HepG2 (cell line): ENCODE measurements at regions not wholly inside any gene's neighbourhood (a gene's known extent, or its start where the extent isn't known, plus 50 kb on each side); places are given as distances from the start of the nearest gene placed in this dataset.
A peak's percentile ranks its signal among the peaks of the same experiment; 100 is the strongest.

Source experiments
- ATAC-seq: fragments of 200-7000 bp; cut with Tn5 transposase; 3 replicates; pipeline ENCODE4 v1.9.1; 2020; ENCODE audit warnings: mild to moderate bottlenecking, moderate library complexity
- BruUV-seq: library from RNA; stranded (reverse); fragments of 400-500 nt; replicated peaks from 2 replicates; lab custom pipeline; 2021; lab: Mats Ljungman, UMichigan
- CTCF ChIA-PET: fragments of 300-600 bp; formaldehyde crosslinking; extraction: SDS; loops from one replicate; lab custom pipeline; 2021; ENCODE audit warnings: low total read pairs, inconsistent platforms, low intra/inter-chr PET ratio; lab: Yijun Ruan, JAX
- POLR2A ChIA-PET: fragments of 350-600 bp; sonication (Branson Sonifier 250); formaldehyde crosslinking; loops from one replicate; lab custom pipeline; 2020; ENCODE audit warnings: antibody characterized with exemption, inconsistent platforms; lab: Yijun Ruan, JAX
- DNase-seq: peaks from one replicate; pipeline ENCODE4 v3.0.0-alpha.2; 2015; ENCODE audit warnings: low spot score
- FAIRE-seq: peaks from 3 replicates; lab custom pipeline; 2011; peaks lifted over from hg19 to GRCh38; lab: Jason Lieb, UNC
- H2AFZ ChIP-seq: one replicate; pipeline ENCODE4 v1.6.1; 2011; ENCODE audit warnings: low read length, inconsistent platforms
- H3K27ac ChIP-seq: fragments of 300-600 bp; 3 replicates; pipeline ENCODE4 v1.8.0; 2011; ENCODE audit warnings: mixed run types, mild to moderate bottlenecking, mixed read lengths, low read length, inconsistent platforms; ENCODE audit not compliant: insufficient read depth; ENCODE audit errors: extremely low read length
- H3K27me3 ChIP-seq, 2 experiments: fragments of 200-600 bp in 1 of 2; 2 replicates in 1 of 2; 3 replicates in 1 of 2; pipeline versions ENCODE4 v1.6.0 to v1.8.0; 2011; ENCODE audit warnings: low read length in 2 of 2, mild to moderate bottlenecking in 2 of 2, moderate library complexity in 2 of 2, inconsistent platforms in 1 of 2; ENCODE audit not compliant: insufficient read depth in 2 of 2, control insufficient read depth in 1 of 2
- H3K36me3 ChIP-seq, 2 experiments: fragments of 200-600 bp in 1 of 2; replicated peaks in 1 of 2; 2 replicates in 1 of 2; 3 replicates in 1 of 2; pipeline versions ENCODE4 v1.5.1 to v1.8.0; 2011; ENCODE audit warnings: low read length in 2 of 2, inconsistent platforms in 1 of 2; ENCODE audit not compliant: insufficient read depth in 2 of 2, control insufficient read depth in 1 of 2
- H3K4me1 ChIP-seq: 2 replicates; pipeline ENCODE4 v1.5.1; 2012; ENCODE audit warnings: low read length, inconsistent platforms; ENCODE audit not compliant: insufficient read depth
- H3K4me2 ChIP-seq: 2 replicates; pipeline ENCODE4 v1.6.0; 2011; ENCODE audit warnings: low read depth, low read length, inconsistent platforms
- H3K4me3 ChIP-seq, 3 experiments: fragments of 200-600 bp in 1 of 3; sonication (generic), shearing (Covaris generic) in 1 of 3; replicated peaks in 1 of 3; 2 replicates each; pipeline ENCODE4 v1.5.1; 2011 to 2016; ENCODE audit warnings: low read length in 3 of 3, inconsistent platforms in 2 of 3, low read depth in 2 of 3, mild to moderate bottlenecking in 2 of 3, control low read depth in 1 of 3, mixed read lengths in 1 of 3; ENCODE audit not compliant: insufficient read depth in 1 of 3
- H3K79me2 ChIP-seq: one replicate; pipeline ENCODE4 v1.6.1; 2011; ENCODE audit warnings: low read length, inconsistent platforms; ENCODE audit not compliant: insufficient read depth
- H3K9ac ChIP-seq: 2 replicates; pipeline ENCODE4 v1.6.0; 2011; ENCODE audit warnings: mild to moderate bottlenecking, low read depth, low read length, inconsistent platforms; ENCODE audit not compliant: insufficient read depth
- H3K9me3 ChIP-seq: 2 replicates; pipeline ENCODE4 v1.5.1; 2012; ENCODE audit warnings: mild to moderate bottlenecking, low read length
- H4K20me1 ChIP-seq: 2 replicates; pipeline ENCODE4 v1.6.0; 2011; ENCODE audit warnings: inconsistent platforms, mild to moderate bottlenecking, low read length, moderate library complexity; ENCODE audit not compliant: insufficient read depth
- CEBPB ChIP-seq: IDR thresholded peaks from 2 replicates; pipeline ENCODE4 v1.6.1; 2011; ENCODE audit warnings: low read depth, low read length, improper control_type of control experiment, borderline replicate concordance
- EEA1 ChIP-seq: sonication (generic); formaldehyde crosslinking; IDR thresholded peaks from 2 replicates; pipeline ENCODE4 v1.5.1; 2020; ENCODE audit warnings: mild to moderate bottlenecking, missing genetic modification reagents, borderline replicate concordance
- EP300 ChIP-seq, 3 experiments: sonication (generic) in 1 of 3; formaldehyde crosslinking in 1 of 3; IDR thresholded peaks; 2 replicates each; pipeline versions ENCODE4 v1.5.1 to v1.6.1; 2011 to 2020; ENCODE audit warnings: low read depth in 2 of 3, low read length in 2 of 3, borderline replicate concordance in 1 of 3, improper control_type of control experiment in 1 of 3, mild to moderate bottlenecking in 1 of 3, missing genetic modification reagents in 1 of 3, moderate library complexity in 1 of 3
- EZH2 ChIP-seq: conservative IDR thresholded peaks from 2 replicates; pipeline ENCODE4 v1.6.1; 2012; ENCODE audit warnings: mild to moderate bottlenecking, low read depth, low read length, moderate library complexity
- FOSL2 ChIP-seq: sonication (generic); formaldehyde crosslinking; IDR thresholded peaks from 2 replicates; pipeline ENCODE4 v1.4.0; 2020; ENCODE audit warnings: missing genetic modification reagents
- HNRNPUL1 ChIP-seq: fragments of 200-400 bp; formaldehyde crosslinking; IDR thresholded peaks from 2 replicates; pipeline ENCODE4 v1.6.1; 2017; ENCODE audit warnings: low read depth, mild to moderate bottlenecking, low read length, moderate library complexity
- IRF2 ChIP-seq: IDR thresholded peaks from 2 replicates; pipeline ENCODE4 v1.6.1; 2018; ENCODE audit warnings: missing genetic modification reagents, missing compliant biosample characterization
- ISL2 ChIP-seq: sonication (generic); formaldehyde crosslinking; IDR thresholded peaks from 2 replicates; pipeline ENCODE4 v1.5.0; 2020; ENCODE audit warnings: missing genetic modification reagents
- KDM6A ChIP-seq: IDR thresholded peaks from 2 replicates; pipeline ENCODE4 v1.6.1; 2016; ENCODE audit warnings: low read depth
- NKX3-1 ChIP-seq: sonication (generic); formaldehyde crosslinking; IDR thresholded peaks from 2 replicates; pipeline ENCODE4 v1.5.0; 2020; ENCODE audit warnings: missing genetic modification reagents
- PAX8 ChIP-seq: sonication (generic); formaldehyde crosslinking; IDR thresholded peaks from 2 replicates; pipeline ENCODE4 v1.8.0; 2022; ENCODE audit warnings: mild to moderate bottlenecking, missing genetic modification reagents, borderline replicate concordance
- PHF8 ChIP-seq: sonication (generic); formaldehyde crosslinking; IDR thresholded peaks from 2 replicates; pipeline ENCODE4 v1.5.0; 2020; ENCODE audit warnings: missing genetic modification reagents
- PTBP1 ChIP-seq: fragments of 200-400 bp; formaldehyde crosslinking; IDR thresholded peaks from 2 replicates; pipeline ENCODE4 v1.6.1; 2018; ENCODE audit warnings: low read length, low read depth; ENCODE audit not compliant: poor library complexity, severe bottlenecking
- RARA ChIP-seq: IDR thresholded peaks from 2 replicates; pipeline ENCODE4 v1.6.1; 2016; ENCODE audit warnings: missing genetic modification reagents, missing compliant biosample characterization
- SIX4 ChIP-seq: sonication (generic); formaldehyde crosslinking; IDR thresholded peaks from 2 replicates; pipeline ENCODE4 v1.4.0; 2020; ENCODE audit warnings: missing genetic modification reagents
- SOX13 ChIP-seq, 3 experiments: fragments of 450-650 bp in 1 of 3; sonication (generic) in 1 of 3; formaldehyde crosslinking in 1 of 3; IDR thresholded peaks in 2 of 3; conservative IDR thresholded peaks in 1 of 3; 2 replicates each; pipeline versions ENCODE4 v1.5.0 to v1.6.1; 2016 to 2020; ENCODE audit warnings: antibody characterized with exemption in 1 of 3, mild to moderate bottlenecking in 1 of 3, missing compliant biosample characterization in 1 of 3, missing genetic modification reagents in 1 of 3, moderate library complexity in 1 of 3
- ZNF251 ChIP-seq: sonication (generic); formaldehyde crosslinking; IDR thresholded peaks from 2 replicates; pipeline ENCODE4 v1.9.0; 2021; ENCODE audit warnings: mild to moderate bottlenecking, missing genetic modification reagents
- ZNF460 ChIP-seq: sonication (generic); formaldehyde crosslinking; IDR thresholded peaks from 2 replicates; pipeline ENCODE4 v1.5.1; 2020; ENCODE audit warnings: missing genetic modification reagents, mild to moderate bottlenecking, borderline replicate concordance
- ZNF83 ChIP-seq: sonication (generic); formaldehyde crosslinking; IDR thresholded peaks from 2 replicates; pipeline ENCODE4 v1.4.0; 2020; ENCODE audit warnings: missing genetic modification reagents, mild to moderate bottlenecking, borderline replicate concordance
- ZNF850 ChIP-seq: sonication (generic); formaldehyde crosslinking; conservative IDR thresholded peaks from 2 replicates; pipeline ENCODE4 v1.9.0; 2021; ENCODE audit warnings: mild to moderate bottlenecking, missing genetic modification reagents
- WGBS: methylation state at CpG from one replicate; pipeline ENCODE4 v1.1.6; 2017; ENCODE audit warnings: low lambda C conversion rate; 5-methylcytosine and 5-hydroxymethylcytosine counted together
- in situ Hi-C: cut with HindIII; loops from 2 replicates; pipeline ENCODE4 v1.10.0; 2017; ENCODE audit warnings: low pct_unique_long_range_greater_than_20kb; ENCODE audit not compliant: extremely low pct_ligation_motif_present
- intact Hi-C: fragments of 100-400 bp; cut with micrococcal nuclease; formaldehyde crosslinking; loops from one replicate; pipeline ENCODE4 v1.10.0; 2022; ENCODE audit not compliant: unreplicated experiment
- TF ChIP-seq, protein P1 (sequence below): IDR thresholded peaks from 2 replicates; pipeline ENCODE4 v1.4.0; 2020; ENCODE audit warnings: mild to moderate bottlenecking, missing genetic modification reagents

GRCh38 chr3:187943677-187944389 is 198.6 kb upstream of the BCL6 start:
- H3K79me2 ChIP-seq: no peaks in the 10 kb centered on the region
- ATAC-seq (peak; percentile 50), DNase-seq (peak; percentile 22), FAIRE-seq (no peak)
- H2AFZ ChIP-seq: no peak overlapping the region
- H3K36me3 ChIP-seq: no peaks in the 10 kb centered on the region
- peaks cover 0 to 3% of the 10 kb centered on the region in 2 experiments; a peak in 1 of 5 replicates for H3K27me3 ChIP-seq
- H3K4me3 ChIP-seq: no peak overlapping the region
- no peak overlapping the region for H3K27ac ChIP-seq
- no peak overlapping the region; the same call in 1 of the 2 replicates for H3K9ac ChIP-seq
- ChIA-PET POLR2A (interaction anchor here (1.0 to 2.8 kb wide), 5 partner anchors 11 to 201 kb away, joined by 3 to 9 read pairs (median 3); no protein-coding TSS in a partner anchor), CTCF (no interaction called here)
- intact Hi-C loops: loop anchor here (2.0 kb wide), 1 partner anchor 59 kb away; no protein-coding TSS in a partner anchor
- in situ Hi-C loops: no loop called here
- no peaks in the 10 kb centered on the region for H3K9me3 ChIP-seq
- H3K4me1 ChIP-seq: peaks cover 78% of the 10 kb centered on the region
- BruUV-seq: no TSS peak
- 30% methylated on average over 7 of the region's 7 CpGs for WGBS
- H4K20me1 ChIP-seq: no peaks in the 10 kb centered on the region
- peak overlapping the region; percentile 39 for H3K4me2 ChIP-seq
- no peak for TF ChIP-seq NKX3-1 (CRISPR knock-in tag)
- no peak for TF ChIP-seq KDM6A (CRISPR knock-in tag)
- TF ChIP-seq EEA1 (CRISPR knock-in tag): no peak
- peak; percentile 37; the same call in 1 of the 2 replicates for TF ChIP-seq FOSL2
- TF ChIP-seq EZH2: no peak
- TF ChIP-seq EP300 (IDR thresholded peaks at IDR 0.05; ENCODE audit: low read depth in 2 of 2, low read length in 2 of 2): peak in 1 of 2 experiments; percentile 53; a peak in 1 of 4 replicates
- TF ChIP-seq EP300 (CRISPR knock-in tag; IDR thresholded peaks at IDR 0.05; ENCODE audit: borderline replicate concordance): no peak
- no peak for TF ChIP-seq PAX8 (CRISPR knock-in tag)
- TF ChIP-seq IRF2 (CRISPR knock-in tag): no peak
- no peak for TF ChIP-seq ZNF460 (CRISPR knock-in tag)
- TF ChIP-seq, protein P1, sequence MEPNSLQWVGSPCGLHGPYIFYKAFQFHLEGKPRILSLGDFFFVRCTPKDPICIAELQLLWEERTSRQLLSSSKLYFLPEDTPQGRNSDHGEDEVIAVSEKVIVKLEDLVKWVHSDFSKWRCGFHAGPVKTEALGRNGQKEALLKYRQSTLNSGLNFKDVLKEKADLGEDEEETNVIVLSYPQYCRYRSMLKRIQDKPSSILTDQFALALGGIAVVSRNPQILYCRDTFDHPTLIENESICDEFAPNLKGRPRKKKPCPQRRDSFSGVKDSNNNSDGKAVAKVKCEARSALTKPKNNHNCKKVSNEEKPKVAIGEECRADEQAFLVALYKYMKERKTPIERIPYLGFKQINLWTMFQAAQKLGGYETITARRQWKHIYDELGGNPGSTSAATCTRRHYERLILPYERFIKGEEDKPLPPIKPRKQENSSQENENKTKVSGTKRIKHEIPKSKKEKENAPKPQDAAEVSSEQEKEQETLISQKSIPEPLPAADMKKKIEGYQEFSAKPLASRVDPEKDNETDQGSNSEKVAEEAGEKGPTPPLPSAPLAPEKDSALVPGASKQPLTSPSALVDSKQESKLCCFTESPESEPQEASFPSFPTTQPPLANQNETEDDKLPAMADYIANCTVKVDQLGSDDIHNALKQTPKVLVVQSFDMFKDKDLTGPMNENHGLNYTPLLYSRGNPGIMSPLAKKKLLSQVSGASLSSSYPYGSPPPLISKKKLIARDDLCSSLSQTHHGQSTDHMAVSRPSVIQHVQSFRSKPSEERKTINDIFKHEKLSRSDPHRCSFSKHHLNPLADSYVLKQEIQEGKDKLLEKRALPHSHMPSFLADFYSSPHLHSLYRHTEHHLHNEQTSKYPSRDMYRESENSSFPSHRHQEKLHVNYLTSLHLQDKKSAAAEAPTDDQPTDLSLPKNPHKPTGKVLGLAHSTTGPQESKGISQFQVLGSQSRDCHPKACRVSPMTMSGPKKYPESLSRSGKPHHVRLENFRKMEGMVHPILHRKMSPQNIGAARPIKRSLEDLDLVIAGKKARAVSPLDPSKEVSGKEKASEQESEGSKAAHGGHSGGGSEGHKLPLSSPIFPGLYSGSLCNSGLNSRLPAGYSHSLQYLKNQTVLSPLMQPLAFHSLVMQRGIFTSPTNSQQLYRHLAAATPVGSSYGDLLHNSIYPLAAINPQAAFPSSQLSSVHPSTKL (CRISPR knock-in tag): peak; percentile 55
- TF ChIP-seq CEBPB: no peak
- TF ChIP-seq SIX4 (CRISPR knock-in tag): 0 out of 2 replicates have a peak, but pooled peaks have one; percentile 23
- no peak for TF ChIP-seq ZNF850 (CRISPR knock-in tag)
- no peak for TF ChIP-seq PTBP1
- 0 out of 2 replicates have a peak, but pooled peaks have one; percentile 20 for TF ChIP-seq ISL2 (CRISPR knock-in tag)
- no peak for TF ChIP-seq HNRNPUL1
- TF ChIP-seq RARA (CRISPR knock-in tag): peak; percentile 24; the same call in 1 of the 2 replicates
- TF ChIP-seq ZNF251: no peak
- no peak for TF ChIP-seq PHF8 (CRISPR knock-in tag)
- no peak for TF ChIP-seq SOX13 (IDR thresholded peaks at IDR 0.05)
- peak in 1 of 2 experiments; percentile 35; a peak in 1 of 4 replicates for TF ChIP-seq SOX13 (CRISPR knock-in tag; conservative IDR thresholded peaks at IDR 0.05 in 1 of 2, IDR thresholded peaks at IDR 0.05 in 1 of 2)
- TF ChIP-seq ZNF83: no peak
